Endodermal cell (in vitro differentiated cells): ENCODE measurements at regions not wholly inside any gene's neighbourhood (a gene's known extent, or its start where the extent isn't known, plus 50 kb on each side); places are given as distances from the start of the nearest gene placed in this dataset.
A peak's percentile ranks its signal among the peaks of the same experiment; 100 is the strongest.

Experiments
- DNase-seq: peaks from one replicate; pipeline ENCODE4 v3.0.0-alpha.2; 2017
- H3K27ac ChIP-seq: 2 replicates; pipeline ENCODE4 v1.5.1; 2013; ENCODE audit warnings: mild to moderate bottlenecking, low read depth, low read length, moderate library complexity
- H3K27me3 ChIP-seq: 2 replicates; pipeline ENCODE4 v1.6.1; 2013; ENCODE audit warnings: mild to moderate bottlenecking, low read length, moderate library complexity; ENCODE audit not compliant: insufficient read depth, control insufficient read depth, poor library complexity, severe bottlenecking
- H3K36me3 ChIP-seq: 2 replicates; pipeline ENCODE4 v1.7.0; 2013; ENCODE audit warnings: mild to moderate bottlenecking, low read length, moderate library complexity; ENCODE audit not compliant: control insufficient read depth, insufficient read depth
- H3K4me1 ChIP-seq: one replicate; pipeline ENCODE4 v1.7.0; 2013; ENCODE audit warnings: low read length; ENCODE audit not compliant: control insufficient read depth, insufficient read depth
- H3K4me3 ChIP-seq: 2 replicates; pipeline ENCODE4 v1.5.1; 2013; ENCODE audit warnings: mild to moderate bottlenecking, low read length, moderate library complexity
- H3K9ac ChIP-seq: 2 replicates; pipeline ENCODE4 v1.6.1; 2013; ENCODE audit warnings: mild to moderate bottlenecking, low read length, moderate library complexity; ENCODE audit not compliant: poor library complexity, severe bottlenecking; ENCODE audit errors: extremely low read depth
- H3K9me3 ChIP-seq: 2 replicates; pipeline ENCODE4 v1.6.1; 2013; ENCODE audit warnings: mild to moderate bottlenecking, low read length, moderate library complexity; ENCODE audit not compliant: control insufficient read depth
- H3K27ac Mint-ChIP-seq: 2 replicates; pipeline ENCODE4 v1.8.0; 2020; ENCODE audit warnings: mixed read lengths
- H3K27me3 Mint-ChIP-seq: 2 replicates; pipeline ENCODE4 v1.8.0; 2021; ENCODE audit warnings: mild to moderate bottlenecking, mixed read lengths; ENCODE audit not compliant: insufficient read depth
- H3K36me3 Mint-ChIP-seq: 2 replicates; pipeline ENCODE4 v1.8.0; 2020; ENCODE audit warnings: low read depth, mixed read lengths
- H3K4me1 Mint-ChIP-seq: 2 replicates; pipeline ENCODE4 v1.8.0; 2020; ENCODE audit warnings: mixed read lengths
- H3K4me3 Mint-ChIP-seq: 2 replicates; pipeline ENCODE4 v1.8.0; 2020; ENCODE audit warnings: mild to moderate bottlenecking, moderate library complexity, mixed read lengths
- H3K9me3 Mint-ChIP-seq: 2 replicates; pipeline ENCODE4 v1.8.0; 2020; ENCODE audit warnings: mild to moderate bottlenecking, mixed read lengths
- WGBS, 2 experiments: methylation state at CpG; one replicate each; pipeline versions ENCODE4 v1.1.5 to v1.1.7; 2013; ENCODE audit warnings: missing lambda C conversion rate in 2 of 2, mixed read lengths in 1 of 2; ENCODE audit not compliant: insufficient coverage in 1 of 2, insufficient read length in 1 of 2; 5-methylcytosine and 5-hydroxymethylcytosine counted together
- TF ChIP-seq, protein P1 (sequence below): fragments of 200-600 bp; sonication (generic); conservative IDR thresholded peaks from 2 replicates; pipeline ENCODE4 v1.5.0; 2021; ENCODE audit warnings: antibody characterized with exemption, mild to moderate bottlenecking

DNA sequence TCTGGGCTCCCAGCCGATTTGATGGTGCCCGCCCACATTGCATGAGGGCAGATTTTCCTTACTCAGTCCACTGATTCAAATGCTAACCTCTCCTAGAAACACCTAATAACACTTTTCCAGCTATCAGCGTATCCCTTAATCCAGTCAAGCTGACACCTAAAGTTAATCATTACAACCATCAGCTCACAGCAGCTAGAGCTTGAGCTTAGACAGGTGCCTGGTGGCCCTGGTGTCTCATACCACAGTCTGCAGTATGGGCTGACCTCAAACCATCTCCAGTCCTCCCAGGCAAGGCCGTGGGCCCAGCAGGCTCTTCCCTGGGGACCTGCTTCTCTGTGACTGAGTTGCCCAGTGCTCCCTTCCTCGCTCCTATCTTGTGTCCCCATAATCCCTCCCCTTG, 174.4 kb upstream of the NECTIN1 start:
- H3K27ac Mint-ChIP-seq, result no peak overlapping the region

DNA sequence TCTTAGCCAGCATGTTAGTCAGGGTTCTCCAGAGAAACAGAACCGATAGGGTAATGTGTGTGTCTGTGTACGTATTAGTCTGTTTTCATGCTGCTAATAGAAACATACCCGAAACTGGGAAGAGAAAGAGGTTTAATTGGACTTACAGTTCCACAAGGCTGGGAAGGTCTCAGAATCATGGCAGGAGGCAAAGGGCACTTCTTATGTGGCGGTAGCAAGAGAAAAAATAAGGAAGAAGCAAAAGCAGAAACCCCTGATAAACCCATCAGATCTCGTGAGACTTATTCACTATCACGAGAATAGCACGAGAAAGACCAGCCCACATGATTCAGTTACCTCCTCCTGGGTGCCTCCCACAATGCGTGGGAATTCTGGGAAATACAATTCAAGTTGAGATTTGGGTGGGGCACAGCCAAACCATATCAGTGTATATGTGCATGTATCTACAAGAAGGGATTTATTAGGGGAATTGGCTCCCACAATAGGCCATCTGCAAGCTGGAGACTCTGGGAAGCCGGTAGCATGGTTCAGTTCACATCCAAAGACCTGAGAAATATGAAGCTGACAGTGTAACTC, 173.7 kb upstream of the NECTIN1 start:
- 89 to 97% methylated on average over 9 of the region's 9 CpGs for WGBS, 2 experiments
- Mint-ChIP-seq H3K27me3 (no peaks in the 10 kb centered on the region), H3K4me1 (peaks cover 46% of the 10 kb centered on the region), H3K9me3 (no peaks in the 10 kb centered on the region), H3K36me3 (no peaks in the 10 kb centered on the region), H3K27ac (no peak overlapping the region), H3K4me3 (no peak overlapping the region)
- no peaks in the 10 kb centered on the region for H3K9me3 ChIP-seq
- no peaks in the 10 kb centered on the region for H3K27me3 ChIP-seq
- DNase-seq, result no peak
- no peak overlapping the region for H3K9ac ChIP-seq
- H3K27ac ChIP-seq, result no peak overlapping the region
- peaks cover 22% of the 10 kb centered on the region for H3K4me1 ChIP-seq
- TF ChIP-seq, protein P1, sequence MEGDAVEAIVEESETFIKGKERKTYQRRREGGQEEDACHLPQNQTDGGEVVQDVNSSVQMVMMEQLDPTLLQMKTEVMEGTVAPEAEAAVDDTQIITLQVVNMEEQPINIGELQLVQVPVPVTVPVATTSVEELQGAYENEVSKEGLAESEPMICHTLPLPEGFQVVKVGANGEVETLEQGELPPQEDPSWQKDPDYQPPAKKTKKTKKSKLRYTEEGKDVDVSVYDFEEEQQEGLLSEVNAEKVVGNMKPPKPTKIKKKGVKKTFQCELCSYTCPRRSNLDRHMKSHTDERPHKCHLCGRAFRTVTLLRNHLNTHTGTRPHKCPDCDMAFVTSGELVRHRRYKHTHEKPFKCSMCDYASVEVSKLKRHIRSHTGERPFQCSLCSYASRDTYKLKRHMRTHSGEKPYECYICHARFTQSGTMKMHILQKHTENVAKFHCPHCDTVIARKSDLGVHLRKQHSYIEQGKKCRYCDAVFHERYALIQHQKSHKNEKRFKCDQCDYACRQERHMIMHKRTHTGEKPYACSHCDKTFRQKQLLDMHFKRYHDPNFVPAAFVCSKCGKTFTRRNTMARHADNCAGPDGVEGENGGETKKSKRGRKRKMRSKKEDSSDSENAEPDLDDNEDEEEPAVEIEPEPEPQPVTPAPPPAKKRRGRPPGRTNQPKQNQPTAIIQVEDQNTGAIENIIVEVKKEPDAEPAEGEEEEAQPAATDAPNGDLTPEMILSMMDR, result no peak
- H3K36me3 ChIP-seq, result no peaks in the 10 kb centered on the region
- no peak overlapping the region for H3K4me3 ChIP-seq

More for the DNA sequence above, 174.4 kb upstream of the NECTIN1 start:
- Histone ChIP-seq H3K9ac (no peak overlapping the region), H3K9me3 (no peaks in the 10 kb centered on the region), H3K4me3 (no peak overlapping the region), H3K27me3 (no peaks in the 10 kb centered on the region), H3K36me3 (no peaks in the 10 kb centered on the region), H3K27ac (no peak overlapping the region), H3K4me1 (peaks cover 24% of the 10 kb centered on the region)
- 61 to 70% methylated on average over 3 to 5 of the region's 5 CpGs for WGBS, 2 experiments
- H3K36me3 Mint-ChIP-seq, result no peaks in the 10 kb centered on the region
- TF ChIP-seq, protein P1, result no peak
- H3K9me3 Mint-ChIP-seq, result no peaks in the 10 kb centered on the region
- H3K27me3 Mint-ChIP-seq, result no peaks in the 10 kb centered on the region
- peak; percentile 52 for DNase-seq
- H3K4me1 Mint-ChIP-seq, result peaks cover 52% of the 10 kb centered on the region
- H3K4me3 Mint-ChIP-seq, result no peak overlapping the region

DNA sequence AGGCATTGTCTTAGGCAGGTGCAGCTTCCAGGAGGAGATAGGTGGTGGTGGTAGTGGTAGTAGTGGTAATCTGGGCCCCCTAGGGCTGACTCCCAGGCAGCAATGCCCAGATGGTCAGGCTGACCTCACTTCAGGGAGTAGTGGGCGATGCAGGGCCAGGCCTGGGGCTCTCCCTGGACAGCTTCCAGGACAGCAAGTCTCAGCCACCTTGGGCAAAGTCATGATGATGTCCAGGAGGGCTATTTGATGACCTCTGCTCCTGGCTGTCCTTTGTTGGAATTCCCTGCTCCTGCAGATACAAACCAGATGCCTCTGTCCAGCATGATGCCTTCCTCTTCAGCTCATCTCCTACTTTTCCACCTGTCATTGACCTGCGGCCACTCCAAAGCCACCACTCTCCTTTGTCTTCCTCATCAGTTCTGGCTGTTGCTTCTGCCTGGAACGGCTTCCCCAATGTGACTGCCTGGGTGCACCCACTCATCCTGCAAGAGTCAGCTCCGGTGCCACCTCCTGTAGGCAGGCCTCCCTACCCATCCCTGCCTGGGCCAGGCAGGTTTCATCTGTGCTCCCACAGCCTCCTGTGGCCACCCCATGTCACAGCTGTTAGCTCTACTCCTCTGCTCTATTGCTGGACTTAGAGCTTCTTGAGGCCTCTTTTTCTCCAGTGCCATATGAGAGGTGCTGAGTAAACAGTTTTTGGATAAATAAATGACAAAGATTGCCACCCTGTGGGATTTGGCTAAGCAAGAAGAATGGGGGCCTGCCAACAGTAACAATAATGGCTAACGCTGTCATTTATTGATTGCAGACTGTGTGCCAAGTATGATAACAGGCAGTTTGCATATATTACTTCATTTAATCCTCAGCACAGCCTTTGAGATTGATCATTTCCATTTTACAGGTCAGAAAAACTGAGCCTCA, 172.9 kb upstream of the NECTIN1 start:
- Mint-ChIP-seq H3K9me3 (no peaks in the 10 kb centered on the region), H3K36me3 (no peaks in the 10 kb centered on the region), H3K4me3 (no peak overlapping the region), H3K4me1 (peaks cover 42% of the 10 kb centered on the region), H3K27me3 (no peaks in the 10 kb centered on the region), H3K27ac (no peak overlapping the region)
- Histone ChIP-seq H3K4me3 (no peak overlapping the region), H3K9ac (no peak overlapping the region), H3K36me3 (no peaks in the 10 kb centered on the region), H3K27me3 (no peaks in the 10 kb centered on the region), H3K4me1 (peaks cover 25% of the 10 kb centered on the region), H3K9me3 (no peaks in the 10 kb centered on the region), H3K27ac (no peak overlapping the region)
- DNase-seq, result no peak
- TF ChIP-seq, protein P1, result peak; percentile 23
- WGBS, 2 experiments, result 90 to 92% methylated on average over 2 to 5 of the region's 5 CpGs
